CD14-positive monocyte (primary cell): ENCODE measurements at regions not wholly inside any gene's neighbourhood (a gene's known extent, or its start where the extent isn't known, plus 50 kb on each side); places are given as distances from the start of the nearest gene placed in this dataset.

Experiments used
- DNase-seq, 3 donors: peaks; one replicate each; pipeline ENCODE4 v3.0.0-alpha.2; 2011 to 2022
- H2AFZ ChIP-seq: 2 replicates; pipeline ENCODE4 v1.6.0; 2012; ENCODE audit warnings: mild to moderate bottlenecking, low read depth, low read length, inconsistent platforms; ENCODE audit not compliant: insufficient read depth, poor library complexity, severe bottlenecking
- H3K27ac ChIP-seq, 2 donors: 1 replicate in 1 of 2; 2 replicates in 1 of 2; pipeline ENCODE4 v1.5.1; 2012 to 2013; ENCODE audit warnings: low read length in 2 of 2, control low read depth in 1 of 2, inconsistent platforms in 1 of 2, low read depth in 1 of 2, mild to moderate bottlenecking in 1 of 2
- H3K27me3 ChIP-seq, 2 donors: one replicate each; pipeline versions ENCODE4 v1.6.0 to v1.6.1; 2011 to 2013; ENCODE audit warnings: low read length in 2 of 2; ENCODE audit not compliant: control insufficient read depth in 2 of 2, insufficient read depth in 2 of 2
- H3K36me3 ChIP-seq, 2 donors: replicated peaks in 1 of 2; 1 replicate in 1 of 2; 2 replicates in 1 of 2; pipeline versions ENCODE4 v1.5.1 to v1.6.1; 2012 to 2013; ENCODE audit warnings: low read length in 2 of 2, control low read depth in 1 of 2, inconsistent platforms in 1 of 2, mild to moderate bottlenecking in 1 of 2; ENCODE audit not compliant: insufficient read depth in 2 of 2, control insufficient read depth in 1 of 2
- H3K4me1 ChIP-seq, 2 donors: 1 replicate in 1 of 2; 2 replicates in 1 of 2; pipeline versions ENCODE4 v1.5.1 to v1.6.1; 2012 to 2013; ENCODE audit warnings: low read length in 2 of 2, control low read depth in 1 of 2, inconsistent platforms in 1 of 2, mild to moderate bottlenecking in 1 of 2, moderate library complexity in 1 of 2; ENCODE audit not compliant: insufficient read depth in 2 of 2, control insufficient read depth in 1 of 2
- H3K4me2 ChIP-seq: replicated peaks from 2 replicates; pipeline ENCODE3; 2012; ENCODE audit warnings: low read length, moderate library complexity, mild to moderate bottlenecking; ENCODE audit not compliant: poor library complexity, severe bottlenecking; ENCODE audit errors: extremely low read depth
- H3K4me3 ChIP-seq, 3 experiments: fragments of 200-600 bp in 1 of 3; sonication (generic) in 1 of 3; replicated peaks in 1 of 3; 1 replicate in 2 of 3; 2 replicates in 1 of 3; pipeline ENCODE4 v1.5.1; 2011 to 2013; ENCODE audit warnings: low read length in 3 of 3, mild to moderate bottlenecking in 3 of 3, control low read depth in 2 of 3, low read depth in 2 of 3, inconsistent platforms in 1 of 3, moderate library complexity in 1 of 3
- H3K79me2 ChIP-seq: 2 replicates; pipeline ENCODE4 v1.6.0; 2012; ENCODE audit warnings: mild to moderate bottlenecking, control low read depth, inconsistent platforms, low read length, moderate library complexity; ENCODE audit not compliant: insufficient read depth
- H3K9ac ChIP-seq: 2 replicates; pipeline ENCODE4 v1.6.0; 2017; ENCODE audit warnings: low read length, mild to moderate bottlenecking; ENCODE audit not compliant: insufficient read depth, poor library complexity, severe bottlenecking
- H3K9me3 ChIP-seq, 2 donors: replicated peaks in 1 of 2; 1 replicate in 1 of 2; 2 replicates in 1 of 2; pipeline versions ENCODE4 v1.5.1 to v1.6.1; 2012 to 2013; ENCODE audit warnings: low read length in 2 of 2, control low read depth in 1 of 2; ENCODE audit not compliant: control insufficient read depth in 1 of 2, insufficient read depth in 1 of 2
- H4K20me1 ChIP-seq: 2 replicates; pipeline ENCODE4 v1.6.0; 2012; ENCODE audit warnings: mild to moderate bottlenecking, low read length, control low read depth, moderate library complexity; ENCODE audit not compliant: insufficient read depth
- H3K27ac Mint-ChIP-seq, 7 donors: one replicate each; pipeline ENCODE4 v1.8.0; 2020; ENCODE audit warnings: mild to moderate bottlenecking in 7 of 7, mixed read lengths in 7 of 7, moderate library complexity in 6 of 7, inconsistent platforms in 2 of 7
- H3K27me3 Mint-ChIP-seq, 3 donors: one replicate each; pipeline ENCODE4 v1.8.0; 2021 to 2022; ENCODE audit warnings: low read depth in 3 of 3, mild to moderate bottlenecking in 3 of 3, mixed read lengths in 3 of 3, moderate library complexity in 3 of 3, inconsistent platforms in 1 of 3
- H3K36me3 Mint-ChIP-seq, 2 donors: one replicate each; pipeline ENCODE4 v1.8.0; 2020; ENCODE audit warnings: mixed read lengths in 2 of 2, inconsistent platforms in 1 of 2, mild to moderate bottlenecking in 1 of 2
- H3K4me1 Mint-ChIP-seq: one replicate; pipeline ENCODE4 v1.8.0; 2020; ENCODE audit warnings: mild to moderate bottlenecking, mixed read lengths
- H3K4me3 Mint-ChIP-seq, 2 donors: one replicate each; pipeline ENCODE4 v1.8.0; 2020; ENCODE audit warnings: mild to moderate bottlenecking in 2 of 2, mixed read lengths in 2 of 2, moderate library complexity in 1 of 2
- H3K9me3 Mint-ChIP-seq, 7 donors: one replicate each; pipeline ENCODE4 v1.8.0; 2020 to 2022; ENCODE audit warnings: mixed read lengths in 7 of 7, mild to moderate bottlenecking in 6 of 7, moderate library complexity in 6 of 7, inconsistent platforms in 2 of 7
- CTCF ChIP-seq: fragments of 200-600 bp; IDR thresholded peaks from one replicate; pipeline ENCODE4 v1.8.0; 2022; ENCODE audit warnings: antibody characterized with exemption, mild to moderate bottlenecking
- WGBS: methylation state at CpG from one replicate; pipeline ENCODE4 v1.1.5; 2013; ENCODE audit warnings: missing lambda C conversion rate; ENCODE audit not compliant: insufficient coverage; 5-methylcytosine and 5-hydroxymethylcytosine counted together
- intact Hi-C, 2 donors: fragments of 100-400 bp; cut with micrococcal nuclease; formaldehyde crosslinking; loops; one replicate each; pipeline versions ENCODE4 v1.15.0 to v1.15.1; 2023

- intact Hi-C loops = no loop called here
- H3K4me3 ChIP-seq = no peak overlapping the region
- Mint-ChIP-seq H3K9me3 (peaks cover 0 to 3% (median 1%) of the 10 kb centered on the region in 7 donors), H3K36me3 (no peaks in the 10 kb centered on the region), H3K4me3 (no peak overlapping the region), H3K27ac (no peak overlapping the region), H3K4me1 (no peaks in the 10 kb centered on the region), H3K27me3 (peaks cover 0 to 3% (median 1%) of the 10 kb centered on the region in 3 donors)
- H3K79me2 ChIP-seq = no peaks in the 10 kb centered on the region
- DNase-seq = no peak
- no peaks in the 10 kb centered on the region for H4K20me1 ChIP-seq
- no peaks in the 10 kb centered on the region for H3K4me1 ChIP-seq
- H3K4me2 ChIP-seq = no peak overlapping the region
- WGBS = 83% methylated on average over 1 of the region's 3 CpGs
- no peaks in the 10 kb centered on the region for H3K9me3 ChIP-seq
- no peaks in the 10 kb centered on the region for H3K36me3 ChIP-seq
- H3K9ac ChIP-seq = no peak overlapping the region
- no peak overlapping the region for H2AFZ ChIP-seq
- H3K27me3 ChIP-seq = peaks cover 0 to 2% of the 10 kb centered on the region in 2 donors
- no peak for TF ChIP-seq CTCF
- no peak overlapping the region for H3K27ac ChIP-seq
These were observed 93.6 kb upstream of the TNC start for GRCh38 chr9:115211413-115212124.

- H3K4me2 ChIP-seq = no peak overlapping the region
- Mint-ChIP-seq H3K36me3 (no peaks in the 10 kb centered on the region), H3K4me3 (no peak overlapping the region), H3K27me3 (peaks cover 0 to 3% (median 2%) of the 10 kb centered on the region in 3 donors), H3K4me1 (no peaks in the 10 kb centered on the region), H3K27ac (no peak overlapping the region), H3K9me3 (peaks cover 0 to 5% (median 1%) of the 10 kb centered on the region in 7 donors)
- H4K20me1 ChIP-seq = no peaks in the 10 kb centered on the region
- no peak overlapping the region for H3K27ac ChIP-seq
- H3K4me1 ChIP-seq = no peaks in the 10 kb centered on the region
- H3K36me3 ChIP-seq = no peaks in the 10 kb centered on the region
- H2AFZ ChIP-seq = no peak overlapping the region
- intact Hi-C loops = no loop called here
- no peak for DNase-seq
- no peaks in the 10 kb centered on the region for H3K79me2 ChIP-seq
- H3K9ac ChIP-seq = no peak overlapping the region
- H3K27me3 ChIP-seq = no peaks in the 10 kb centered on the region
- no peak for TF ChIP-seq CTCF
- H3K4me3 ChIP-seq = no peak overlapping the region
- no peaks in the 10 kb centered on the region for H3K9me3 ChIP-seq
These were observed 94.2 kb upstream of the TNC start for GRCh38 chr9:115212125-115212605.
